Nephron (organoid): ENCODE measurements at regions not wholly inside any gene's neighbourhood (a gene's known extent, or its start where the extent isn't known, plus 50 kb on each side); places are given as distances from the start of the nearest gene placed in this dataset.
"Not testable (repeated sequence)": the region's sequence is repeated elsewhere in the genome, so short reads cannot be mapped to it uniquely, and the experiment has no call there.

Experiments used
- H3K27ac Mint-ChIP-seq, 3 experiments: 2 replicates each; pipeline ENCODE4 v1.8.0; 2020; ENCODE audit warnings: mixed read lengths in 3 of 3, mild to moderate bottlenecking in 2 of 3, moderate library complexity in 1 of 3
- H3K27me3 Mint-ChIP-seq: 2 replicates; pipeline ENCODE4 v1.8.0; 2021; ENCODE audit warnings: low read depth, mild to moderate bottlenecking, moderate library complexity, mixed read lengths
- H3K36me3 Mint-ChIP-seq: 2 replicates; pipeline ENCODE4 v1.8.0; 2020; ENCODE audit warnings: low read depth, mixed read lengths
- H3K4me1 Mint-ChIP-seq: 2 replicates; pipeline ENCODE4 v1.8.0; 2020; ENCODE audit warnings: mixed read lengths
- H3K4me3 Mint-ChIP-seq, 3 experiments: 2 replicates each; pipeline ENCODE4 v1.8.0; 2020; ENCODE audit warnings: mild to moderate bottlenecking in 3 of 3, mixed read lengths in 3 of 3, moderate library complexity in 2 of 3
- H3K9me3 Mint-ChIP-seq: 2 replicates; pipeline ENCODE4 v1.8.0; 2020; ENCODE audit warnings: mixed read lengths
- CTCF ChIP-seq, 3 experiments: fragments of 200-600 bp; sonication (generic); IDR thresholded peaks; one replicate each; pipeline ENCODE4 v1.5.0; 2021; ENCODE audit warnings: antibody characterized with exemption in 3 of 3; ENCODE audit not compliant: unreplicated experiment in 3 of 3

GRCh38 chr5:124912638-124913328 lies 166.3 kb upstream of the ZNF608 start:
- H3K36me3 Mint-ChIP-seq = peaks cover 4% of the 10 kb centered on the region
- no peak overlapping the region for H3K27ac Mint-ChIP-seq
- H3K9me3 Mint-ChIP-seq = peaks cover 19% of the 10 kb centered on the region
- peaks cover 23% of the 10 kb centered on the region for H3K27me3 Mint-ChIP-seq
- TF ChIP-seq CTCF (IDR thresholded peaks at IDR 0.05; ENCODE audit: unreplicated experiment in 3 of 3) = no peak
- no peak overlapping the region for H3K4me3 Mint-ChIP-seq
- peaks cover 41% of the 10 kb centered on the region for H3K4me1 Mint-ChIP-seq

DNA sequence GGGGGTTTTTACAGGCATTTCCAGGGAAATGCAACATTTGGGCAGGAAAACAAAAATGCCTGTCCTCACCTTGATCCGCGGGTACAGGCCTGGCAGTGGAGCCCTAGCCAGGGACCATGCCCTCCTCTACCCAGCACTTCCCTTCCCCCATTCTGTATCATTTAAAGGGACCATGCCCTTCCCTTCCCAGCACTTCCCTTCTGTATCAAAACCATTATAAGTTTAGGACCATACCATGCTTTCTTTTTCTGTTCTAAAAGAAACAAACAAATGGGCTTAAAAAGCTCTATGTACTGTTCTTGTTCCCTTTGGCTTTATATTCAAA lies 166.9 kb upstream of the ZNF608 start:
- Mint-ChIP-seq H3K27me3 (peaks cover 23% of the 10 kb centered on the region), H3K4me1 (peaks cover 37% of the 10 kb centered on the region), H3K9me3 (peaks cover 19% of the 10 kb centered on the region), H3K27ac (no peak overlapping the region), H3K4me3 (no peak overlapping the region), H3K36me3 (peaks cover 4% of the 10 kb centered on the region)
- TF ChIP-seq CTCF (IDR thresholded peaks at IDR 0.05; ENCODE audit: unreplicated experiment in 3 of 3) = no peak

DNA sequence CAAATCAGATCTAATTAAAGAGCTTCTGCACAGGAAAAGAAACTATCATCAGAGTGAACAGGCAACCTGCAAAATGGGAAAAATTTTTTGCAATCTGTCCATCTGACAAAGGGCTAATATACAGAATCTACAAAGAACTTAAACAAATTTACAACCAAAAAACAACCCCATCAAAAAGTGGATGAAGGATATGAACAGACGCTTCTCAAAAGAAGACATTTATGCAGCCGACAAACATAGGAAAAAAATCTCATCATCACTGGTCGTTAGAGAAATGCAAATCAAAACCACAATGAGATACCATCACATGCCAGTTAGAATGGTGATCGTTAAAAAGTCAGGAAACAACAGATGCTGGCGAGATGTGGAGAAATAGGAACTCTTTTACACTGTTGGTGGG lies 169.9 kb upstream of the ZNF608 start:
- not testable (repeated sequence) for H3K27ac Mint-ChIP-seq, H3K36me3 Mint-ChIP-seq, H3K4me3 Mint-ChIP-seq, H3K4me1 Mint-ChIP-seq
- Mint-ChIP-seq H3K9me3 (peaks cover 19% of the 10 kb centered on the region), H3K27me3 (peaks cover 28% of the 10 kb centered on the region)

- peaks cover 4% of the 10 kb centered on the region for H3K36me3 Mint-ChIP-seq
- H3K9me3 Mint-ChIP-seq = peaks cover 19% of the 10 kb centered on the region
- TF ChIP-seq CTCF (IDR thresholded peaks at IDR 0.05; ENCODE audit: unreplicated experiment in 3 of 3) = no peak
- H3K4me1 Mint-ChIP-seq = no peaks in the 10 kb centered on the region
- no peak overlapping the region for H3K27ac Mint-ChIP-seq
- H3K27me3 Mint-ChIP-seq = peaks cover 17% of the 10 kb centered on the region
- no peak overlapping the region for H3K4me3 Mint-ChIP-seq
These were observed 172.2 kb upstream of the ZNF608 start for GRCh38 chr5:124918618-124919017.

DNA sequence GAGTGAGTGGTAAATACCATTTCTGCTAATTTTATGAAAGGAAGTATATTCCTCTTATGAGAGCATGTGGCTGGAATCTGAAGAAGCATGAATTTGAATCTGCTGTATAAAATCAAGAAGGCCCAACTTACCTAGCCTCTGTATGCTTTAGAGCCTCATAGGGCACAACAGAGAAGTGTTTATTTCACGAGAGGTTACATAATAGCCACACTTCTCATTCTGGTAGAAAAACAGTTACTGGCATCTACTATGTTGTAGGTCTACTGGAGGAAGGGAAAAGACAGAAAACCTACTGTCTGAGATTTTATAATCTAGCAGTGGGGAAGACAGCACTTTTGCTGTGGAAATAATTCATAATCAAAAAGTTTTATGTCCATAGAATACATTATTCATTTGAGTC lies 172.6 kb upstream of the ZNF608 start:
- Mint-ChIP-seq H3K36me3 (peaks cover 4% of the 10 kb centered on the region), H3K4me3 (no peak overlapping the region), H3K27me3 (peaks cover 17% of the 10 kb centered on the region), H3K27ac (no peak overlapping the region), H3K4me1 (no peaks in the 10 kb centered on the region), H3K9me3 (peaks cover 19% of the 10 kb centered on the region)
- no peak for TF ChIP-seq CTCF (IDR thresholded peaks at IDR 0.05; ENCODE audit: unreplicated experiment in 3 of 3)

DNA sequence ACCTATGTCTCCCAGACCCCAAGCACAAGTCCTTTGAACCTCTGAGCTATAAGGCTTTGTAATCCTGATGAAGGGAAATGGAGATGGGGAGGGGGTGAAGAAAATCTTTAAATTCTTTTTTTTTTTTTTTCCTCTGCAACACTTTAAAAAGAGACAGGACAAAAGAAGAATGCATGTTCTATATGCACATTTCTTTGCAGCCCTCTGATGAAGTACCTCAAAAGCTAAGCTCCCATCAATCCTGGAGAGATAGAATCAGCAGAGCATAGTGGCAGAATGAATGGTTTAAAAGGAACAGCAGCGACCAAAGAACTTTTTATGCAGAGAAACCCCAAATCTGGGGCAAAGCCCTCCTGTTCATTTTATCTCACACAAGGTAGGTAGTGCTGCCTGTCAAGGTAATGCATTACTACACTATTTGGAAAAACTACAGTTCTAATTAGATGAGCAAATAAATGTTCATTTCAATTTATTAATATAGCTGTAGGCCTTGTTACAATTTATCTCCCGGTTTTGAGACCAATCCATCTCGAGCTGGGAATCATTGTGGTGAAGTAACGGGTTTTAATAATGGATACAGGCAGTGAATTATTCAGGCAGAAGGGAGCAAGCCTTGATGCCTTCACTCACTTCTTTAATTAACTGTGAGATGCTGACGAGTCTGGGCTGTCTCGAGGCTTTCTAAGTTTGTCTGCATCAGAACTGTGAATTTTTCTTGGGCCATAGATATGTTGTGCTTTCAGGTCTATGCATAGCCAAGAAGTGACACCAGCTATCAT lies 173.5 kb upstream of the ZNF608 start:
- Mint-ChIP-seq H3K27me3 (peaks cover 17% of the 10 kb centered on the region), H3K27ac (no peak overlapping the region), H3K36me3 (peaks cover 4% of the 10 kb centered on the region), H3K4me1 (no peaks in the 10 kb centered on the region), H3K9me3 (peaks cover 12% of the 10 kb centered on the region), H3K4me3 (no peak overlapping the region)
- no peak for TF ChIP-seq CTCF (IDR thresholded peaks at IDR 0.05; ENCODE audit: unreplicated experiment in 3 of 3)
